ENCODE measurements at regions not wholly inside any gene's neighbourhood (a gene's known extent, or its start where the extent isn't known, plus 50 kb on each side); places are given as distances from the start of the nearest gene placed in this dataset.

GRCh38 chr10:23945845-23946244, 263.1 kb upstream of the KIAA1217 start:
- no peaks in the 10 kb centered on the region for H3K27me3 Mint-ChIP-seq (ENCODE audit: unreplicated experiment)
- peaks cover 11% of the 10 kb centered on the region for H3K9me3 Mint-ChIP-seq (ENCODE audit: unreplicated experiment)
- H3K36me3 Mint-ChIP-seq (ENCODE audit: unreplicated experiment) = no peaks in the 10 kb centered on the region
- no peak overlapping the region for H3K4me3 Mint-ChIP-seq (ENCODE audit: unreplicated experiment)
- TF ChIP-seq CTCF (IDR thresholded peaks at IDR 0.05) = no peak
- H3K4me1 Mint-ChIP-seq (ENCODE audit: unreplicated experiment) = no peaks in the 10 kb centered on the region
- H3K27ac Mint-ChIP-seq (ENCODE audit: unreplicated experiment) = no peak overlapping the region
- no peak for DNase-seq (ENCODE audit: extremely low spot score, unreplicated experiment)

- DNase-seq (ENCODE audit: extremely low spot score, unreplicated experiment) = no peak
- no peaks in the 10 kb centered on the region for H3K4me1 Mint-ChIP-seq (ENCODE audit: unreplicated experiment)
- H3K9me3 Mint-ChIP-seq (ENCODE audit: unreplicated experiment) = peaks cover 40% of the 10 kb centered on the region
- H3K36me3 Mint-ChIP-seq (ENCODE audit: unreplicated experiment) = no peaks in the 10 kb centered on the region
- TF ChIP-seq CTCF (IDR thresholded peaks at IDR 0.05) = no peak
- H3K4me3 Mint-ChIP-seq (ENCODE audit: unreplicated experiment) = no peak overlapping the region
- H3K27me3 Mint-ChIP-seq (ENCODE audit: unreplicated experiment) = no peaks in the 10 kb centered on the region
- H3K27ac Mint-ChIP-seq (ENCODE audit: unreplicated experiment) = no peak overlapping the region
These were observed 257.1 kb upstream of the KIAA1217 start for GRCh38 chr10:23951841-23952240.

- Mint-ChIP-seq H3K4me3 (ENCODE audit: unreplicated experiment) (no peak overlapping the region), H3K27me3 (ENCODE audit: unreplicated experiment) (no peaks in the 10 kb centered on the region), H3K4me1 (ENCODE audit: unreplicated experiment) (no peaks in the 10 kb centered on the region), H3K27ac (ENCODE audit: unreplicated experiment) (no peak overlapping the region), H3K9me3 (ENCODE audit: unreplicated experiment) (peaks cover 39% of the 10 kb centered on the region), H3K36me3 (ENCODE audit: unreplicated experiment) (no peaks in the 10 kb centered on the region)
- no peak for TF ChIP-seq CTCF (IDR thresholded peaks at IDR 0.05)
- no peak for DNase-seq (ENCODE audit: extremely low spot score, unreplicated experiment)
These were observed 253.3 kb upstream of the KIAA1217 start for GRCh38 chr10:23955456-23956225.

GRCh38 chr10:23965123-23965522, 243.8 kb upstream of the KIAA1217 start:
- Mint-ChIP-seq H3K36me3 (ENCODE audit: unreplicated experiment) (no peaks in the 10 kb centered on the region), H3K27me3 (ENCODE audit: unreplicated experiment) (no peaks in the 10 kb centered on the region), H3K4me3 (ENCODE audit: unreplicated experiment) (no peak overlapping the region), H3K4me1 (ENCODE audit: unreplicated experiment) (no peaks in the 10 kb centered on the region), H3K9me3 (ENCODE audit: unreplicated experiment) (peaks cover 19% of the 10 kb centered on the region), H3K27ac (ENCODE audit: unreplicated experiment) (no peak overlapping the region)
- no peak for TF ChIP-seq CTCF (IDR thresholded peaks at IDR 0.05)
- no peak for DNase-seq (ENCODE audit: extremely low spot score, unreplicated experiment)

GRCh38 chr10:23965880-23966279, 243.1 kb upstream of the KIAA1217 start:
- Mint-ChIP-seq H3K4me1 (ENCODE audit: unreplicated experiment) (no peaks in the 10 kb centered on the region), H3K9me3 (ENCODE audit: unreplicated experiment) (peaks cover 25% of the 10 kb centered on the region), H3K27me3 (ENCODE audit: unreplicated experiment) (no peaks in the 10 kb centered on the region), H3K27ac (ENCODE audit: unreplicated experiment) (no peak overlapping the region), H3K4me3 (ENCODE audit: unreplicated experiment) (no peak overlapping the region), H3K36me3 (ENCODE audit: unreplicated experiment) (no peaks in the 10 kb centered on the region)
- DNase-seq (ENCODE audit: extremely low spot score, unreplicated experiment) = no peak
- no peak for TF ChIP-seq CTCF (IDR thresholded peaks at IDR 0.05)

Measured in osteocyte (in vitro differentiated cells).